SH-SY5Y (cell line): ENCODE measurements at regions not wholly inside any gene's neighbourhood (a gene's known extent, or its start where the extent isn't known, plus 50 kb on each side); places are given as distances from the start of the nearest gene placed in this dataset.
A peak's percentile ranks its signal among the peaks of the same experiment; 100 is the strongest.

ENCODE experiments used
- GATA2 ChIP-seq: IDR thresholded peaks from 2 replicates; pipeline ENCODE4 v1.6.1; 2011; ENCODE audit warnings: mild to moderate bottlenecking, low read depth, low read length
- GATA3 ChIP-seq: IDR thresholded peaks from 2 replicates; pipeline ENCODE4 v1.6.1; 2011; ENCODE audit warnings: low read depth, mild to moderate bottlenecking, low read length, moderate library complexity

- no peak for TF ChIP-seq GATA3
- no peak for TF ChIP-seq GATA2
Measured at GRCh38 chr5:135776457-135776856, 58.0 kb upstream of the SLC25A48 start.

- TF ChIP-seq GATA2 (no peak), GATA3 (no peak)
Measured at GRCh38 chr5:135761746-135762145, 72.7 kb upstream of the SLC25A48 start.

- TF ChIP-seq GATA2, result no peak
- TF ChIP-seq GATA3, result no peak
Measured at GRCh38 chr5:135759149-135759784, 75.2 kb upstream of the SLC25A48 start.

GRCh38 chr5:135753990-135754389, 80.5 kb upstream of the SLC25A48 start:
- TF ChIP-seq GATA3 (no peak), GATA2 (no peak)

GRCh38 chr5:135750506-135750905, 84.0 kb upstream of the SLC25A48 start:
- TF ChIP-seq GATA2, result no peak
- TF ChIP-seq GATA3, result no peak

GRCh38 chr5:135747824-135748223, 86.6 kb upstream of the SLC25A48 start:
- TF ChIP-seq GATA3 (no peak), GATA2 (no peak)

- no peak for TF ChIP-seq GATA2
- TF ChIP-seq GATA3, result no peak
Measured at GRCh38 chr5:135745897-135746500, 88.5 kb upstream of the SLC25A48 start.

GRCh38 chr5:135743705-135744411, 90.6 kb upstream of the SLC25A48 start:
- TF ChIP-seq GATA2 (peak; percentile 58), GATA3 (peak; percentile 51; the same call in 1 of the 2 replicates)

- TF ChIP-seq GATA3 (no peak), GATA2 (no peak)
Measured at GRCh38 chr5:135743181-135743580, 91.3 kb upstream of the SLC25A48 start.

GRCh38 chr5:135741040-135741439, 93.4 kb upstream of the SLC25A48 start:
- TF ChIP-seq GATA2 (no peak), GATA3 (no peak)

- TF ChIP-seq GATA2 (no peak), GATA3 (no peak)
Measured at GRCh38 chr5:135740475-135740874, 94.0 kb upstream of the SLC25A48 start.

GRCh38 chr5:135739383-135739981, 95.0 kb upstream of the SLC25A48 start:
- TF ChIP-seq GATA3, result no peak
- no peak for TF ChIP-seq GATA2

GRCh38 chr5:135738564-135738875, 95.9 kb upstream of the SLC25A48 start:
- TF ChIP-seq GATA2, result no peak
- no peak for TF ChIP-seq GATA3

GRCh38 chr5:135737701-135738563, 96.5 kb upstream of the SLC25A48 start:
- no peak for TF ChIP-seq GATA2
- TF ChIP-seq GATA3, result no peak
